Left lobe of liver (tissue), 2 donors: ENCODE measurements at regions not wholly inside any gene's neighbourhood (a gene's known extent, or its start where the extent isn't known, plus 50 kb on each side); places are given as distances from the start of the nearest gene placed in this dataset.
"Not testable (repeated sequence)": the region's sequence is repeated elsewhere in the genome, so short reads cannot be mapped to it uniquely, and the experiment has no call there.

Experiments used
- ATAC-seq: fragments of 200-7000 bp; cut with Tn5 transposase; one replicate; pipeline ENCODE4 v1.9.1; 2020; ENCODE audit warnings: mild to moderate bottlenecking, moderate library complexity
- DNase-seq: peaks from one replicate; pipeline ENCODE4 v3.0.0-alpha.2; 2020; ENCODE audit warnings: low spot score
- donor health status: DM: no; HTN: no; CAD: no; lungs with moderate emphysema.
- donor health status: DM: no; HTN: yes; CAD: no.

- ATAC-seq, result no peak
- DNase-seq, result no peak
Measured at GRCh38 chr2:209008636-209009287, 415.1 kb upstream of the MAP2 start.

GRCh38 chr2:209018633-209019032 lies 405.2 kb upstream of the MAP2 start:
- not testable (repeated sequence) for DNase-seq, ATAC-seq

DNA sequence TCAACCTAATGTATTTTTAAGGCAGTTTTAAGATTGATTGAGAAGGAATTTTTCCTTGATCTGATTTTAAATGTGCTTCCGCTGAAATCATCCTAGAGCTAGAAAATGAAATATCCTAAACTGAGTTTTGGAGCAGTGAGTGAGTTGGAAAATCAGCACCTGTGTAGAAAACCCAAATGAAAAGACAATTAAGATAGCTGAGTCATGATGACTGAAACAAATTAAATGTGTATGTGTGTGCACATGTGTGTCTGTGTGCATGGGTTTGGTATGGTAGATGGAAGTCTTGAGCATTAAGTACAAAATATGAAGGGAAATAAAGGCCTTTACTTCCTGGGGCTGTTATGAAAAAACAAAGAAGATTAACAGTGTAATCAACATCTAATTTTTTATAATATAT lies 394.6 kb upstream of the MAP2 start:
- DNase-seq, result no peak
- no peak for ATAC-seq

- ATAC-seq (no peak), DNase-seq (no peak)
Measured at GRCh38 chr2:209044307-209044706, 379.5 kb upstream of the MAP2 start.

GRCh38 chr2:209046163-209046562 lies 377.7 kb upstream of the MAP2 start:
- DNase-seq (no peak), ATAC-seq (no peak)

GRCh38 chr2:209049608-209050007 lies 374.2 kb upstream of the MAP2 start:
- no peak for DNase-seq
- ATAC-seq, result no peak

DNA sequence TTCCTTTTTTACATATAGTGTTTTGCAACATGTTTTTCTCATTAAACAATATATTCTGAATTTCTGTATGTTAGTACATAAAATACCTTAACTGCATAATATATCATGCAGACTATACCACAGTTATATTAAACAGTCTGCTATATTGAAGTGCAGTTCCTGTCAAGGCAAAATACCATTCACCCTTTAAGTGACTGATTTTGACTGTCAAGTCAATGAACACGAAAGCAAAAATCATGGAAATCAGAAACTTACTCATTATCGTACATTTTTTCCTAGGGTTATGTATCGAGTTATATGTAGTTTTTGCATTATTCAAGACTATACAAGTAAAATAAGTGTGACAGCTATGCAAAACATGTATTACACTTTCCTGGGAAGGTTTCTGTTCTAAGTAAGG lies 361.6 kb upstream of the MAP2 start:
- DNase-seq, result no peak
- ATAC-seq, result no peak

GRCh38 chr2:209070262-209070661 lies 353.6 kb upstream of the MAP2 start:
- ATAC-seq (no peak), DNase-seq (no peak)

DNA sequence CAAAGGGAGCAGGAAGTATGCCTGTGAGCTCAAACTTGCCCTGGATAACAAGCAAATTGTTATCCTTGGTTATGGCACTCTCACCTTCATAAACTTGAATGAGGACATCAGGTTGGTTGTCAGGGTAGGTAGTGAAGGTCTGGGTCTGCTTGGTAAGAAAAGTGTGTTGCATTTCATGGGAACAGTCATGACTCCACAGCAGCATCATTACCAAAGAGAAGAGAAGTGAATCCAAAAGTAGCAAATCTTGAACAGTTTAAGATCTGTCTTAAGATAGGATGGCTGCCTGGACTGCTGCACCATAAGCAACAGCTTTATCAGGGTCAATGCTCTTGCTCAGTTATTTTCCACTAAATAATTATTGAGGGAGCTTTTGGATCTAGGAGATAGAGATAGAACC lies 350.7 kb upstream of the MAP2 start:
- ATAC-seq, result no peak
- no peak for DNase-seq

DNA sequence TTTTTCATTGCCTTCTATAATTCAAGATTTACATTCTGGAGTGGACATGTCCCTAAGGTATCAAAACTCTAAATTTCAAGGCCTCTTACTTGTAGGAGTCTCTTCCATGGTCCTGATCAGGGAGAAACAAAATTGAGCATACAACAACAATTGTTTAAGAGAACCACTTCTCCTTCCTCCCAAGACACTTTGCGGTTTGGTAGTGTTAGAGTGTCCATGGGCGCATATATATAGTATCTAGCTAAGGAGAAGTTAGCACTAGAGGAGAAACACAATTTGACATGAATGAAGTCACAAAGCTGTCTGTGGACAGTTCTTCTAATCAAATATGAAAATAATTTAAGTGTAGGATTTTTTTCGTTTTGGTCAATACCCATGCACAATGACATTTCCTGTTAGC lies 349.1 kb upstream of the MAP2 start:
- DNase-seq (no peak), ATAC-seq (no peak)

DNA sequence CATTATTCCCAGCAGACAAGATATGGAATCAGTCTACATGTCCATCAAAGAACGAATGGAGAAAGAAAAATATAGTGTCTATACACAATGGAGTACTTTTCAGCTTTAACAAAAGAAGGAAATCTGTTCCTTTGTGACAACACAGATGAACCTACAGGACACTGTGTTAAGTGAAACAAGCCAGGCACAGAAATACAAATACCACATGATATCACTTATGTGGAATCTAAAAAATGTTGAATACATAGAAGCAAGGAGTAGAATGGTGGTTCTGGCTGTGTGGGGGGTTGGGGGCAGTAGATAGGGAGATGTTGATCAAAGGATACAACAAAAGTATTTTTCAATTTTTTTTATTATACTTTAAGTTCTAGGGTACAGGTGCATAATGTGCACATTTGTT lies 347.7 kb upstream of the MAP2 start:
- DNase-seq, result no peak
- ATAC-seq, result no peak

GRCh38 chr2:209086761-209087160 lies 337.1 kb upstream of the MAP2 start:
- DNase-seq, result no peak
- ATAC-seq, result no peak

GRCh38 chr2:209091056-209091455 lies 332.8 kb upstream of the MAP2 start:
- ATAC-seq, result no peak

DNA sequence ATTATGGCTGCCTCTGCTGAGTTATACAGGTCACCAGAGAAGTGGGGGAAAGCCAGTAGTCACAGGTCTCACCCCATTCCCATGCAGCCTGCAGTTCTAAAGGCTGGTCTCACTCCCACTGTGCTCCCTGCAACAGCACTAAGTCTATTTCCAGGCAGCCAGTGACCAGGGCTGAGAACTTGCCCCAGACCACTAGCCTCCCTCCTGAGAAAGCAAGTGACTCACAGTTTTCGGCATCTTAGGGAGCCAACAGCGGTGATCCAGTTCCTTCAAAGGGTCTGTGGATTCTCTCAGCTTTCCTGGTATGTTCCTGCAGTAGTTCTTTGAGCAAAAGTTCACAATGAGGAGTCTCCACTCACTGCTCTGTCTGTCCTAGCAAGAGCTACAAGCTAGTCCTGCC lies 329.6 kb upstream of the MAP2 start:
- DNase-seq (no peak), ATAC-seq (no peak)

More at GRCh38 chr2:209091056-209091455, 332.8 kb upstream of the MAP2 start:
- DNase-seq, result no peak

DNA sequence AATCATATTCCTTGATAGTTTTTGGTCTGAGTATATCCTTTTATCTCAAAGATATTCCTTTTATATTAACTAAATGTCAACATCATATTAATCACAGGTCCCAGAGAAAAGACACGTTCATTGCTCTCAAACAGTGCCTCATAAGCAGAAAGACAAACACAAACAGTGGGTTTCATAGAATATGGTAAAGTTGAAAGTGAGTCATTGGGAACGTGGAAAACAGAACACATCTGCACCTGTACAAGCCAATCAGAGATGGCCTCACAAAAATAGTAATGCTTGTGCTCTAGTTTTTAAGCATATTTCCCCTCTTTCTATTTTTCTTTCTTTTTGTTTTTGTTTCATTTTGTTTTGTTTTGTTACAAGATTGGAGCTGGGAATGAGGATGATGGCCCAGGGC lies 328.4 kb upstream of the MAP2 start:
- no peak for ATAC-seq
- no peak for DNase-seq

DNA sequence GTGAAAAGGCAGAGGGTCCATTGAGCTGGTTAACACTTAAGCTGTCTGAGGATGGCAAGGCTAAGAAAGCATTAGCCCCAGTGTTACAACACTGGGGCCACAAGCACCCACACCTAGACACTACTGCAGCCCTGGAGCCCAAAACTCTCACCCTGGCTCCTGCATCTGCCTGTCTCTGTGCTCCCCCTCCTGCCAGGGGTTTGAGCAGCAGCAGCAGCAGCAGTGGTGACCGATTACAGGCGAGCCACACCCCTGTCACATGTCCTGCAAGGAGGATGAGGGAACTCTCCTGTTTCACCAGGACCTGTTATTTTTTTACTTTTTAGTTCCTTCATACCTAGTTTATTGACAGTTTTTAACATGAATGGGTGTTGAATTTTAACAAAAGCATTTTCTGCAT lies 326.7 kb upstream of the MAP2 start:
- no peak for ATAC-seq
- no peak for DNase-seq

GRCh38 chr2:209102319-209102718 lies 321.5 kb upstream of the MAP2 start:
- ATAC-seq, result no peak
- DNase-seq, result no peak

DNA sequence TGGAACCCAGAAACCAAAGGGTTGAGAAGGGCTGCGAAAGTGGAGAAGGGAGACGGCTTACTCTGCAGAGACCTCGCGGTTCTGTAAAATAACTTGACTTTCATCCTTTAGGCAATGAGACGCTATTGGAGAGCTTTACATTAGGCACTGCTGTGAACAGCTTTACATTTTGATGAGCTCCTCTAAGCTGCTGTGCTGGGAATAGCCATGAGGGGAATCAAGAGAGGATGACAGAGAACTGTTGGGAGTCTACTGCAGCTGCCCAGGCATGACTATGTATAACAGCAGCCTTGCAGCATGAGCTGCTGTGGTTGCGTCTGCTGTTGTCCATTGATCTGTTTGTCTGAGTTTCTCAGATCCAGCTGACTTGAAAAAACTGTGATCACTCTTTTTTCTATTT lies 310.8 kb upstream of the MAP2 start:
- no peak for DNase-seq
- ATAC-seq, result no peak

DNA sequence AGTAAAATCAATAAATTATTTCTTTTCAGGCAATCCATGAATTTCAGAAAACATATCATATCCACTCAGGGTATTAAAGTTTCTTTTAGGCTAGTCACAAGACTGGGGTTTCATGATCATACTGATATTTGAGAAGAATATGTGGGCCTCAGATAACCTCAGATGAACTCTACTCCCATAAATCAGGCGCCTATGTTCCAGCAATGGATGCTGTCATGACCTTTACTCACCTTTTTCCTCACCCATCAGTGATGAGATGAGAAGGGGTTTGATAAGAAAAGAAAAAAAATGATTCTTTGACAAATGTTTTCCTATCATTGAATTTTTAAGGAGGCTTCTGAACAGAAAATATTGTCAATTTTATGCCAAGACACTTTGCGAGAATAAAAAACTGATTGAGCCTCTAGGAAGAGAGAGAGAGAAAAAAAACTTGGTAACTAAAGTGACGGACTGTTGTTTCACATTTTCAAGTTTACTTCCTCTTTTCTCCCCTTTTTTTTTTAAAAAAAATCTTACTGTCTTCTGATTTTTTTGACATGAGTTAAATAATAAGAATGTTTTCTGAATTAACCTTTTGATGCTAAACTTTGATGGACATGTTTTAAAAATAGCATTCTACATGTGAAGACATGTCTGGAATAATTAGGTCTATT lies 309.1 kb upstream of the MAP2 start:
- no peak for DNase-seq
- no peak for ATAC-seq

DNA sequence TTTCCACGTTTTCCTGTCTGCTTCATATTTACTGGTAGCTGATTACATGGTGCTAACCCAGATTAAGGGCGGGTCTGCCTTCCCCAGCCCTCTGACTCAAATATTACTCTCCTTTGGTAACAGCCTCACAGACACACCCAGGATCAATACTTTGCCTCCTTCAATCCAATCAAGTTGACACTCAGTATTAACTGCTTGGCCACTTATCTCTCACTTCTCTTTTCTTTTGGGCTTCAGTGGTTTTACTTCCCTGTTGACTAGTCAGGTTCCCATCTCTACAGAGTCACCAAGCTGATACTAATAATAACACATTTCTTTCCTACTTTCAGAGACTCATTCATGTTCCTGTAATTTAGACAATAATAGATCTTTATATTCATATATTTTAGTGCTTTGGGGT lies 302.2 kb upstream of the MAP2 start:
- no peak for DNase-seq
- no peak for ATAC-seq

DNA sequence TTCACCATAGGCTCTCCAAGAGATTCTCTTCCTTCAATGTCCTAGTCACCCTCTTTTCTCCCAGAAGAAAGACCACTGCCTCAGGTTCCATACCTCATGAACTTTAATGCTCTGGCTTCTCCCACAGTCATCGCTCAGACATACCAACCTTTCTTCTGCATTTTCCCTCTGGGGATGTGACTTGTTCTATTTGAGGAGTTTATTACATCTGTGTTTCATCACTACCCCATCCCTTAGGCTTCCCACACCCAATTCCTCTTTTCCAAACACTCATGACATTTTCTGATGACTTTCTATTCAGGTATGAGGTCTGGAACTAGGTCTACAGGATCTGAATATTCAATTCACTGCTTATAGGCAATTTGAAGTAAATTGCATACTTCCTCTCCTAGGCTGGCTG lies 298.6 kb upstream of the MAP2 start:
- DNase-seq (no peak), ATAC-seq (no peak)

DNA sequence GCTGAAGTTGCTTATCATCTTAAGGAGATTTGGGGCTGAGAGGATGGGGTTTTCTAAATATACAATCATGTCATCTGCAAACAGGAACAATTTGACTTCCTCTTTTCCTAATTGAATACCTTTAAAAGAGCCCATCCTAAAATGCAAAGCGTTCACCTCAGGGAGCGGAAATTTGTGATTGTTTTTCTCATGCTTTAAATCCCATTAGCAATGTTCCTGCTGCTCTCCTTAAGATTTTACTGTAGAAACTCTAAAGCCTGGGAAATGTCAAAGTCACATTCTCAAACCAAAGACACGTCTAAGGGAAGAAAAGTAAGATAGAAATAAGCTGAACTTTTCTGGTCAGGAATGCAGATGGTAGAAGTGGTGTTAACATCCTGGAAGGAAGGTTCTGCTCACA lies 285.8 kb upstream of the MAP2 start:
- no peak for ATAC-seq
- DNase-seq, result no peak

DNA sequence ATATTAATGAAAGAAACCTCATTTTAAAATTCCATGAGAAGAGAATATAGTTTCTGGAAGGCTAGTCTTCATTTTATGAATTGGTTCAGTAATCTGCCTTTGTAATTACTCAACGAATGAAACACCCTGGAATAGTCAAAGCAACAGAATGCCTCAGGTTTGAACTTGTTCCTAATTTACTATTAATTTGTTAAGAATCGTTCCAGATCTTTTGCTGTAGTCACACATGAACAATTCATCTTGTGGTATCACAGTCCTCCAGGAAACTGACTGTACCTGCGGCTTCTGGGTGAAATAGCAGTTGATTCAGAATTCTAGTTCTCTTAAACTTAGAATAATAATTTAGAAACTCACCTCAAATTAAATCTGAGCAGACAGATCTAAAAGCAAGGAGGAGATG lies 282.7 kb upstream of the MAP2 start:
- no peak for ATAC-seq
- no peak for DNase-seq
